NCI-H1436 treated with DMSO at 0.1 percent for 48 hours (cell line): ENCODE measurements at regions not wholly inside any gene's neighbourhood (a gene's known extent, or its start where the extent isn't known, plus 50 kb on each side); places are given as distances from the start of the nearest gene placed in this dataset.
"Not testable (repeated sequence)": the region's sequence is repeated elsewhere in the genome, so short reads cannot be mapped to it uniquely, and the experiment has no call there.

Source experiments
- DNase-seq: peaks from one replicate; lab custom pipeline; 2025; lab: John Stamatoyannopoulos, UW

DNA sequence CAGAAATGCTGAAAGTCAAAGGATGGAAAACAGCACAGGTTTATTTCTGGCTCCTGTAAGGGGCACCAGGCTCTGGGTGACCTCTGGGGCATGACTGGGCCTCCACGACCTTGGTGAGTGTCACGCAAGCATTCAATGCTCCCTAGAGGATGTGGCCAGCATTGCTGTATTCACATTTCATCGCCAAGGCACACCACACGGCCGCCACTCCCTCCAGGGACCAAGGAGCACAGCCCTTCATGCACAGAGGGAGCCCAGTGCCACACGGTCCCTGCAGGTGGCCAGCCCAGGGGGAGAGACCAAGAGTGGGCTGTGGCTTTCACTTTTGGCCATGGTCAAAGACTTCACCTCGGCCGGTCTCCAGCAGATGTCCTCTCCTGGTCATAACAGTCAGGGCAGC is 137.4 kb upstream of the TNRC6C start:
- no peak for DNase-seq

- DNase-seq: no peak
These were observed 136.0 kb upstream of the TNRC6C start for GRCh38 chr17:77822302-77823030.

DNA sequence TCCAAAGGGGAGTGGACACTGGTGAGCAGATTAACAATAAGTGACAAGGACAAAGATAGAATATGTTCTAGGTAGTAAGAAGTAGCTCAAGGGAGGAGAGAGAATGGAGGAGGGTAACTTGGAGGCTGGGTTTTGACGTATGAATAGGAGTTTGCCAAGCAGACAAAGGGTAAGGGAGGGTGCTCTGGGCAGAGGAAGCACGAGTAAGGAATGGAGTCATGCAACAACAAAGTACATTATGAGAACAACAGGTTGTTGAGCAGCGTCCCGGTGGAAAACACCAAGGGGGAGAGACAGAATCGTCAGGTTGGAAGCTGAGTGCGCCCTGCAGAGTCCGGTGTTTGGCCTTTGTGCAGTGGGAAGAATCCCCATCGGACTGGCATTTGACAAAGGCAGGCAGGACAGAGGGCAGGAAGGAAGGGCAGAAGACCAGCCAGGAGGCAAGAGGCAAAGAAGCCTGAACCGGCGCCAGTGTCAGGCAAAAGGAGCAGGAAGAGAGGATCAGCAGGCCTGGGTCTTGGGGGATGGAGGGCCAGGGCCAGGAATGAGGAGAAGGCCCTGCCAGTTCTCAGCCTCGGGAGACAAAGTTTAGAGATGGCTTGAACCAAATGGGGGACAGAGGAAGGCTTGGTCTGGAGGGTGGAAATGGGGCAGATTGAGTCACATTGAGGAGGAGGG is 134.3 kb upstream of the TNRC6C start:
- DNase-seq: no peak

DNA sequence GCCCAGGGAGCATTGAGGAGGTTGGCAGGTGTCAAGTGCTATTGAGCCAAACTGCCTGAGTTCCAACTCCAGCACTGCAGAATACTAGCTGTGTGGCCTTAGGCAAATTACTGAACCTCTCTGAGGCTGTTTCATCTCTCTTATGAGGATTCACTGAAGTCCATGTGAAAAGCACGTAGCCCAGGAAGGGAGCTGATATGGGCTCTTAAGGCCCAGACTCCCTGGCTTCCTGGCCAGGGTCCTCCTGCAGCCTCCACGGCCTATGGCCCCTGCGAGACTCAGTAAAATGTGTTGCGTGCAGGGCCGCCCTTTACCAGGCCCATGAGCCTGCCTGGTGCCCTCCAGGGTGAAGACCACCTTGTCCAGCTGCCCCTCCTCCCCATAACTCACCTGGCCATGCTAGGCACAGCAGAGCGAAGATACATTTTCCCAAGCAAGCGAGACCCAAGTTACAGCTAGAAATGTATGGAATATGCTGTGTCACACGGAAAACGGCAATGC is 133.7 kb upstream of the TNRC6C start:
- no peak for DNase-seq

- no peak for DNase-seq
These were observed 132.9 kb upstream of the TNRC6C start for GRCh38 chr17:77825621-77826020.

DNA sequence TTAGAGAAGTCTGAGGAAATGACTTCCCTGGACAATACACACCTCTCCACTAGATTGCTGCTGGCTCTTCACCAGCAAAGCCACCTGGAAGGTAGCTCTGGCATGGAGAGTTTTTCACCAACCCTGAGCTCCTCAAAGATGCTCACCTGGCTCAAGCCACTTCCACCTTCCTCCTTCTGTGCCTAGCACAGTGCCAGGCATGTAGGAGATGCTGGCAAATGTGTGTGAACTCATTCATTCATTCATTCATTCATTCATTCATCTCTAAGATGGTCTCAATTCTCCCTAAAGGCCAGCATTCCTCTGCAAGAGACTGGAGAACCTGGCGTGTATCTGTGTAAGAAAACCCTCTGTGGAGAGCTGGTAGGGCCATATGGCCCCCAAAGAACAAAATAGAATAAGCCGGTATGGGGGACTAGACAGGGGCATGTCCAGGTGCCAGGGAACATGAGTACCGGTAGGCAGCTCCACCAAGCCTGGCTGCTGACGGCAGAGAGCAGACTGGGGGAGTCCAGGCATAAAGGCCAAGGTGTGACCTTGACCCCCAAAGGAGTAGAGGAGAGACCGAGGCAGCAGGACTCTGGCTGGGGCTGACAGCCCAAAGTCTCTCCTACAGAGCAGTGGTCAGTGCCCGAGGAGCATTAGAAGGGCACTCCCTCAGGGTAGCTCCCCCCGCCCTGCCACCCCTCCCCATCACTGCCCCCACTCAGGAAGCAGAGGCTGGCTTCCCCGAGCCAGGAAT is 132.2 kb upstream of the TNRC6C start:
- DNase-seq: no peak

- DNase-seq: no peak
These were observed 131.5 kb upstream of the TNRC6C start for GRCh38 chr17:77827039-77827438.

GRCh38 chr17:77827511-77827910 is 131.0 kb upstream of the TNRC6C start:
- no peak for DNase-seq

DNA sequence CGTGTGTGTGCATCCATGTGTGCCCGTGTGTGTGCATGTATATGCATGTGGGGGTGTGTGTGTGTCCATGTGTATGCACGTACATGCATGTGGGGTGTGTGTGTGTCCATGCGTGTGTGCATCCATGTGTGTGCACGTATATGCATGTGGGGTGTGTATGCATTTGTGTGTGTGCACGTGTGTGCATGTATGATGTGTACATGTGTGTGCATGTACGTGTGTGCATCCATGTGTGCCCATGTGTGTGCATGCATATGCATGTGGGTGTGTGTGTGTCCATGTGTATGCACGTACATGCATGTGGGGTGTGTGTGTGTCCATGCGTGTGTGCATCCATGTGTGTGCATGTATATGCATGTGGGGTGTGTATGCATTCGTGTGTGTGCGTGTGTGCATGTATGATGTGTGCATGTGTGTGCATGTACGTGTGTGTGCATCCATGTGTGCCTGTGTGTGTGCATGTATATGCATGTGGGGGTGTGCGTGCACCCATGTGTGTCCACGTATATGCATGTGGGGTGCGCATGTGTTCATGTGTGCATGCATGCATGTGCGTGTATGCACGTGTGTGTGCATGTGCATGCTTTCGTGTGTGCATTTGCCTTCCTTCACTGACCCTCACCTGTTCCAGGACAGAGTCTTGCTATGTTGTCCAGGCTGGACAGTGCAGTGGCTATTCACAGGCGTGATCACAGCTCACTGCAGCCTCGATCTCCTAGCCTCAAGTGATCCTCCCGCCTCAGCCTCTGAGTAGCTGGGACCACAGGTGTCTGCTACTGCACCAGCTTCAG is 129.6 kb upstream of the TNRC6C start:
- no peak for DNase-seq

GRCh38 chr17:77829843-77830799 is 128.4 kb upstream of the TNRC6C start:
- DNase-seq: no peak

- DNase-seq: no peak
These were observed 127.6 kb upstream of the TNRC6C start for GRCh38 chr17:77830816-77831473.

- no peak for DNase-seq
These were observed 126.9 kb upstream of the TNRC6C start for GRCh38 chr17:77831474-77832179.

DNA sequence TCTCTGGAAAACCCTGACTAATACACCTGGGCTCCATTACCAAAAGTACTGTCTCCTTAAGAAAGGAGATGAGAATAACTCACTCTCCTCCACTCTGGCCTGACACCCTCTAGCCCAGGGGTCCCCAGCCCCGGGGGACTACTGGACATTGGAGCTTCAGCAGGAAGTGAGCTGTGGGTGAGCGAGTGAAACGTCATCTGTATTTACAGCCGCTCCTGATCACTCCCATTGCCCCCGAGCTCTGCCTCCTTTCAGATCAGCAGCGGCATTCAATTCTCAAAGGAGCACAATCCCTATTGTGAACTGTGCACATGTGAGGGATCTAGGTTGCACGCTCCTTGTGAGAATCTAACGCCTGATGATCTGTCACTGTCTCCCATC is 126.3 kb upstream of the TNRC6C start:
- DNase-seq: no peak

DNA sequence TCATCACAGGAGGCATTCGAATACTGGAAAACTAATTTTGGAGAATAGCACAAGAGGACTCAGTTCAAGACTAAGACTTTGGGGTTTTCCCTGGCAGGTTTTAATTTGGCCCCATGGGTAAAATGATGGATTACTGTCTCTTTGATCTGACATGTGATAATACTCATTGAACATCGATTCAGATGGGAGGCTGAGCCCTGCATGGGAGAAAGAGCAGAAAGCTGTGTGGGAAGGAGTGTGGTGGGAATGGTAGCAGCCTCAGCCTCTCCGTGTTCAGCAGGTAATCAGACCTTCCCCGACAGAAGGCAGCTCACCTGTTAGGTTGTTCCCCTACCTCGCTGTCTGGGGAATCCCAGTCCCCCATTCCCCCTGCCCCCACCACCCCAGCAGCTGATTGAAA is 124.7 kb upstream of the TNRC6C start:
- no peak for DNase-seq

- DNase-seq: no peak
These were observed 124.1 kb upstream of the TNRC6C start for GRCh38 chr17:77834170-77835115.

DNA sequence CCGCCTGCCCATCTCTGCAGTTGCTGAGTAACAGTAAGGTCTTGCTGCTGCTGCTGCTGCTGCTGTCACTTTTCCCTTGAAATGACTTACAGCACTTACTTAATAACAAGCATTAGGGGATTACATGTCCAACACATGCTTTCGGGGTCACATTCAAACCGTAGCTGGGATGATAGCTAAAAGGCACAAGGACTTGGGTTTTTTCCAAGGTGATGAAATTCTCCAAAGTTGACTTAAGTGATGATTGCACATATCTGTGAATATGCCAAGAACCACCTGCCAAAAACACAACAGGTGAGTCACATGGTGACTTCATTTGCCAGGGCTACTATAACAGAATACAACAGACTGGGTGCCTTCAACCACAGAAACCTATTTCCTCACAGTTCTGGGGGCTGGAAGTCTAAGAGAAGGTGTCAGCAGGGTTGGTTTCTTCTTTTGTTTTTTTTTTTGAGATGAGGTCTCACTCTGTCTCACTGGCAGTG is 121.9 kb upstream of the TNRC6C start:
- no peak for DNase-seq

DNA sequence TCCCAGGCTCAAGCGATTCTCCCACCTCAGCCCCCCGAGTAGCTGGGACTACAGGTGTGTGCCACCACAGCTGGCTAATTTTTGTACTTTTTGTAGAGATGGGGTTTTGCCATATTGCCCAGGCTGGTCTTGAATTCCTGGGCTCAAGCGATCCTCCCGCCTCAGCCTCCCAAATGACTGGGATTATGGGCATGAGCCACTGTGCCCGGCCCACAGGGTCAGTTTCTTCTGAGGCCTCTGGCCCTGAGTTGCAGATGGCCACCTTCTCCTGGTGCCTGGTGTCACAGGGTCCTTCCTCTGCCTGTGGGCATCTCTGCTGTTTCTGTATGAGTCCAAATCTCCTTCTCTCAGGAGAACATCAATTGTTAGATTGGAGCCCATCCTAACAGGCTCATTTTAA is 121.4 kb upstream of the TNRC6C start:
- not testable (repeated sequence) for DNase-seq

DNA sequence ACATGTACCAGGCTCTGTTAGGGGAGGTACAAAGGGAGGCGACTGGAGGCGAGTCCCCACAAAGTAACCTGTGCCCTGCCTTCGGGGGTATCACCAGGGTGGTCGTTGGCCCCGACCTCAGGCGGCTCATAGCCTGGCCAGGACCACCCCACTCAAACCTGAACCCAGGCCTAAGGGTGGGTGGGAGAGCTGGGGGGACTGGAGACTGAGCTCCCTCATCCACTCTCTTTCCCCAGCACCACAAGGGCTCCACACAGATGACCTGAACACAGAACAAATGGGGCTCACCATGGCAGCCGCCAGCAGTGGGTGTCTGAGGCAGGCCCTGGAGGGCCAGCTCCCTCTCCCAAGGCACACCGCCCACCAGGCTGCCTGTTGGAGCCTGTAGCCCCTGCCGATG is 120.6 kb upstream of the TNRC6C start:
- no peak for DNase-seq
